ENCODE measurements at regions not wholly inside any gene's neighbourhood (a gene's known extent, or its start where the extent isn't known, plus 50 kb on each side); places are given as distances from the start of the nearest gene placed in this dataset.

GRCh38 chr1:177568622-177569021 lies 397.9 kb downstream of the BRINP2 start:
- ATAC-seq (no peak), FAIRE-seq (no peak), DNase-seq (ENCODE audit: low spot score) (no peak)
- Histone ChIP-seq H3K9ac (ENCODE audit: insufficient read depth, low read depth, low read length) (no peak overlapping the region), H3K9me3 (ENCODE audit: low read length) (no peaks in the 10 kb centered on the region), H3K27me3 (ENCODE audit: control insufficient read depth in 1 of 2, insufficient read depth in 2 of 2, low read length in 2 of 2) (no peaks in the 10 kb centered on the region), H3K79me2 (ENCODE audit: insufficient read depth, low read length) (no peaks in the 10 kb centered on the region), H3K4me2 (ENCODE audit: low read depth, low read length) (no peak overlapping the region), H3K4me1 (ENCODE audit: insufficient read depth, low read length) (peaks cover 35% of the 10 kb centered on the region), H4K20me1 (ENCODE audit: insufficient read depth, low read length) (no peaks in the 10 kb centered on the region), H3K27ac (ENCODE audit: extremely low read length, insufficient read depth, low read length) (no peak overlapping the region), H3K4me3 (replicated peaks in 1 of 3; ENCODE audit: insufficient read depth in 1 of 3, low read depth in 2 of 3, low read length in 3 of 3) (no peak overlapping the region), H2AFZ (ENCODE audit: low read length) (no peak overlapping the region), H3K36me3 (replicated peaks in 1 of 2; ENCODE audit: control insufficient read depth in 1 of 2, insufficient read depth in 2 of 2, low read length in 2 of 2) (no peaks in the 10 kb centered on the region)
- ChIA-PET POLR2A (no interaction called here), CTCF (ENCODE audit: low intra/inter-chr PET ratio, low total read pairs) (no interaction called here)
- 39% methylated on average over 4 of the region's 4 CpGs for WGBS (ENCODE audit: low lambda C conversion rate)
- no peak for TF ChIP-seq SP4 (CRISPR knock-in tag; IDR thresholded peaks at IDR 0.05)
- no peak for TF ChIP-seq NRL (CRISPR knock-in tag; IDR thresholded peaks at IDR 0.05; ENCODE audit: borderline replicate concordance)
- no peak for TF ChIP-seq SKIL (CRISPR knock-in tag; IDR thresholded peaks at IDR 0.05; ENCODE audit: borderline replicate concordance)
- no peak for TF ChIP-seq POLR2G (IDR thresholded peaks at IDR 0.05; ENCODE audit: low read depth, low read length)
- no peak for TF ChIP-seq HNF4G (IDR thresholded peaks at IDR 0.05; ENCODE audit: borderline replicate concordance, low read depth, low read length)
- no peak for TF ChIP-seq HNF4G (CRISPR knock-in tag; IDR thresholded peaks at IDR 0.05; ENCODE audit: borderline replicate concordance, low read depth)
- in situ Hi-C loops (cut with HindIII; ENCODE audit: extremely low pct_ligation_motif_present, low pct_unique_long_range_greater_than_20kb), result no loop called here
- intact Hi-C loops (cut with micrococcal nuclease; ENCODE audit: unreplicated experiment), result no loop called here
- no TSS peak for BruUV-seq (replicated peaks)

- in situ Hi-C loops (cut with HindIII; ENCODE audit: extremely low pct_ligation_motif_present, low pct_unique_long_range_greater_than_20kb), result no loop called here
- FAIRE-seq (peak; percentile 53), ATAC-seq (peak; percentile 50; the same call in 2 of the 3 replicates), DNase-seq (ENCODE audit: low spot score) (peak; percentile 2)
- no peak for TF ChIP-seq YEATS4 (CRISPR knock-in tag; IDR thresholded peaks at IDR 0.05; ENCODE audit: borderline replicate concordance)
- peak; percentile 55; the same call in 1 of the 2 replicates for TF ChIP-seq TFAP4 (IDR thresholded peaks at IDR 0.05; ENCODE audit: borderline replicate concordance, low read depth)
- peaks cover 33% of the 10 kb centered on the region for H3K4me1 ChIP-seq (ENCODE audit: insufficient read depth, low read length)
- H3K4me3 ChIP-seq (replicated peaks in 1 of 3; ENCODE audit: insufficient read depth in 1 of 3, low read depth in 2 of 3, low read length in 3 of 3), result no peak overlapping the region
- POLR2A ChIA-PET, result no interaction called here
- H4K20me1 ChIP-seq (ENCODE audit: insufficient read depth, low read length), result no peaks in the 10 kb centered on the region
- WGBS (ENCODE audit: low lambda C conversion rate), result 10% methylated on average over 1 of the region's 1 CpG
- no peaks in the 10 kb centered on the region for H3K27me3 ChIP-seq (ENCODE audit: control insufficient read depth in 1 of 2, insufficient read depth in 2 of 2, low read length in 2 of 2)
- no peaks in the 10 kb centered on the region for H3K36me3 ChIP-seq (replicated peaks in 1 of 2; ENCODE audit: control insufficient read depth in 1 of 2, insufficient read depth in 2 of 2, low read length in 2 of 2)
- intact Hi-C loops (cut with micrococcal nuclease; ENCODE audit: unreplicated experiment), result no loop called here
- no peak overlapping the region for H3K4me2 ChIP-seq (ENCODE audit: low read depth, low read length)
- H3K27ac ChIP-seq (ENCODE audit: extremely low read length, insufficient read depth, low read length), result no peak overlapping the region
- H3K79me2 ChIP-seq (ENCODE audit: insufficient read depth, low read length), result no peaks in the 10 kb centered on the region
- CTCF ChIA-PET (ENCODE audit: low intra/inter-chr PET ratio, low total read pairs), result no interaction called here
- no peak overlapping the region for H2AFZ ChIP-seq (ENCODE audit: low read length)
- no peaks in the 10 kb centered on the region for H3K9me3 ChIP-seq (ENCODE audit: low read length)
- H3K9ac ChIP-seq (ENCODE audit: insufficient read depth, low read depth, low read length), result no peak overlapping the region
- BruUV-seq (replicated peaks), result no TSS peak
Observed at GRCh38 chr1:177567393-177567792, 396.6 kb downstream of the BRINP2 start.

Data from HepG2 (cell line).